ENCODE measurements at regions not wholly inside any gene's neighbourhood (a gene's known extent, or its start where the extent isn't known, plus 50 kb on each side); places are given as distances from the start of the nearest gene placed in this dataset.

DNA sequence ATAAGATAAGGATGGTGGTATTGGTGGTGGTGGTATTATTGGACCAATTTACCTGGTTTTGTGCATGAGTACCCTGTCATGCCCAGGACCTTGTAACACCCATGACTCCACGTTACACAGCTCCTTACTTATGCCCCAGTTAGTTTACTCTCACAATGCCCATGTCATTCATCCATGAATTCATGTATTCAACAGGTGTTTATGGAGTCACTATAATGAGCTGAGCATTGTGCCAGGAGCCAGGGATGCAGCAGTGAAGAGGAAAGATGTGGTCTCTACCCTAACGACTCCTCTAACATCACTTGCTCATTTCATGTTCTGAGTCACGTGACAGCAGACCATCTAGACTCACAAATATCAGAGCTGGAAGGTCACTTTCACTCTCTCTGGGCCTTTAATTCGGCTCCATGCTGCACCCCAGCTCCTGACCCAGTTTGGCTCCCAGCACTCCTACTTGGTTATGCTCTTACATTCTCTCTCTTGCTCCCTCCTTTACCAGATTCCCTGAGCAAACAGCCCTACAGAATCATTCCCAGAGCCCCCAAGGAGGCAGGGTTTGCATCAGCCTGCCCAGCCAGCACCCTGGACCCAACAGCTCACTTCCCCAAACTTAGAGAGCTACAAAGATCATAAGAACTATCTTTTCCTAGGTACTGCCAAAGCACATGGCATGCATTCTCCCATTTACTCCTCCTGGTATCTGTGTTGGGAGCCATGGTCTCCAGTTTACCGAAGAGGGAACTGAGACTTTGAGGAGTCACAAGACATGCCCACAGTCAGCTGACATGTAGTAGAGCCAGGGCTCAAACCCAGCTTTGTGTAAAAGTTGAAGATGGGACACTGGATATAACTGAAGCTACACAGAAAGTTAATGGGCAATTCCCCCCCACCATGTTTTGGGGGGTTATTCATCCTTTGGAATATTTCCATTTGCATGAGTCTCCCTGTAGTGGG lies 449.9 kb downstream of the LRATD1 start:
- Mint-ChIP-seq H3K4me3 (no peak overlapping the region), H3K36me3 (no peaks in the 10 kb centered on the region), H3K27me3 (peaks cover 16% of the 10 kb centered on the region), H3K9me3 (no peaks in the 10 kb centered on the region), H3K27ac (no peak overlapping the region), H3K4me1 (no peaks in the 10 kb centered on the region)
- CTCF ChIA-PET = no interaction called here
- DNase-seq = no peak

DNA sequence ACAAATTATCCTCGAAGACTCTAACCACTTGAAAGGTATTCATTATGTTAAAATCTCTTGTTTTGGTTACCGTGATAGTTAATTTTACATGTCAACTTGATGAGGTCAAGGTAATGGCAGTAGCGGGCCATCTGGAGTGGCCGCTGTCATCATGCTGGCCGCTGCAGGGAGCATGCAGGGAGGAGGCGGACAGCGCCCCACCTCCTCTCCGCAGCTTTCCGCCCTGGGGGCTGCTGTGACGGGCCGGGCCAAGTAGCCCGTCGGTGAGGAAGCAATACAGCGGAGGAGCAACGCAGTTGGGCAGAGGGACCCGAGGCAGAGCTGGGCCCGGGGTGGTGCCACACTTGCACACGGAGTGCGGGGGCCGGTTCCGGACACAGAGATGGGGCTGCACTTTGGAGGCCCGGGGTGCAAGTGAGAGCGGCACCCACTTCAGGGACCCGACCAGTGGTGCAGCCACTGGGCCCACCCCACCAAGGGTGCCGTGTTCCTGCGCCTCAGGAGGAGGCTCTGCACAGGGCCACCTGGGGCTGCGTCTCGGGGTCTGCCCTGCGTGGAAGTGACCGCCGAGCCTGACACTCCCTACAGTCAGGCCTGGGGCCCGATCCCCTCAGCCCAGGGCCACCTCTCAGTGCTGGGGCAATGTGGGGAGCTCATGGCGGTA lies 452.4 kb downstream of the LRATD1 start:
- Mint-ChIP-seq H3K4me3 (no peak overlapping the region), H3K4me1 (no peaks in the 10 kb centered on the region), H3K36me3 (no peaks in the 10 kb centered on the region), H3K9me3 (no peaks in the 10 kb centered on the region), H3K27ac (no peak overlapping the region), H3K27me3 (peaks cover 15% of the 10 kb centered on the region)
- CTCF ChIA-PET = no interaction called here
- no peak for DNase-seq

DNA sequence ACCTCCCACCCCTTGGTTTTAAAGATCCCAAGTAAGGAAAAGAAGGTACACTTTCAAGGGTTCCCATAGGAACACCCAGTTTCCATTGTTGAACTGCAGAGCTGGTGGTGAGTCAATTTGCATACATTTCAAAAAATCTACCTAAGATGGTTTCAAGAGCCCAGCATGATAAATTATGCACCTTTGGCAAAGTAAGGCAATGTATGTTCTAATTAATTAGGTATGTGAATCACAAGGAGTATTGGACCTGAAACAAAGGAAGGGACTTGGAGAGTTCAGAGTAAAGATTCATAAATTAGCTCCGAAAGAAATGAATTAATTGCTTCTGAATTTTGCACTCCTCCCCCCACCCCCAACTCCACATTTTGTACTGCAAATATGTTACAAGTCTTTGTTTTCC lies 459.7 kb downstream of the LRATD1 start:
- H3K27ac Mint-ChIP-seq = no peak overlapping the region
- no peak for DNase-seq
- H3K4me3 Mint-ChIP-seq = no peak overlapping the region
- H3K27me3 Mint-ChIP-seq = no peaks in the 10 kb centered on the region
- peaks cover 6% of the 10 kb centered on the region for H3K4me1 Mint-ChIP-seq
- H3K9me3 Mint-ChIP-seq = no peaks in the 10 kb centered on the region
- CTCF ChIA-PET = no interaction called here
- H3K36me3 Mint-ChIP-seq = no peaks in the 10 kb centered on the region

DNA sequence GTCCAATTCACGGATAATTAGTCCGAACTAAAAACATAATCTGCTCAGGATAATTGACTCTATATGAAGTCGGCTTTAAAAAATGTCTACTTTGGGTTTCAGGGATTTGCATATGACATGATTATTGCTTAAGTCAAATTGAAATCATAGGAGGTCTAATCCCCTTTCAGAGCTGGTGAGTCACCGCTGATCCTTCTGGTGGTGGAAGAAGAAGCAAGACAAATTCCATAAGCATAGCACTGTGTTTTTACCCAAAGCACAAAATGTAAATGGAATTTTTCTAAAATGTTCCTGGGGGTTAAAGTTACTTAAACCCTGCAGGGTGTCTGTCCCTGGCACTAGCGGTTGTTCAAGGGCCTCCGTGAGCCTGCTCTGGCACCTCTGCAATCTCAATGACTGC lies 460.2 kb downstream of the LRATD1 start:
- no peak for DNase-seq
- H3K4me1 Mint-ChIP-seq = peaks cover 6% of the 10 kb centered on the region
- CTCF ChIA-PET = no interaction called here
- no peaks in the 10 kb centered on the region for H3K27me3 Mint-ChIP-seq
- H3K9me3 Mint-ChIP-seq = no peaks in the 10 kb centered on the region
- no peak overlapping the region for H3K27ac Mint-ChIP-seq
- H3K4me3 Mint-ChIP-seq = no peak overlapping the region
- no peaks in the 10 kb centered on the region for H3K36me3 Mint-ChIP-seq

DNA sequence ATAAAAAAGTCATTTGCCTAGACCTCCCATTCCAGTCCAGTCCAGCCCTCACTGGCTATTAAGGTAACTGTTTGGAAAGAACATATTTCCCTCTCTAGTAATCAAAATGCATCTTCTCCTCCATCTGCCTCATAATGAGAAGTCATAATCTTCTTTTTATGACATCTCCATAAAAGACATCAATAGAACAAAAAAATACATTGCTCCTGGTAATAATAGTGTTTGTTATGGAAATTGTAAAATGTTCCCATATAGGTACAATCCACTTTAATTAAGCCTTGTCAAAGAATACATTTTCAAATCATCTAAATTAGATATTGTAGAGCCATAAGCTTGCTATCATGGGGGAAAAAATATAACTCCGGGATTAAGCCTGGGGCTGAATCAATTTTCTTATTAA lies 461.6 kb downstream of the LRATD1 start:
- H3K9me3 Mint-ChIP-seq = no peaks in the 10 kb centered on the region
- no peaks in the 10 kb centered on the region for H3K27me3 Mint-ChIP-seq
- H3K27ac Mint-ChIP-seq = no peak overlapping the region
- no peaks in the 10 kb centered on the region for H3K36me3 Mint-ChIP-seq
- no peak overlapping the region for H3K4me3 Mint-ChIP-seq
- CTCF ChIA-PET = no interaction called here
- DNase-seq = no peak
- peaks cover 6% of the 10 kb centered on the region for H3K4me1 Mint-ChIP-seq

DNA sequence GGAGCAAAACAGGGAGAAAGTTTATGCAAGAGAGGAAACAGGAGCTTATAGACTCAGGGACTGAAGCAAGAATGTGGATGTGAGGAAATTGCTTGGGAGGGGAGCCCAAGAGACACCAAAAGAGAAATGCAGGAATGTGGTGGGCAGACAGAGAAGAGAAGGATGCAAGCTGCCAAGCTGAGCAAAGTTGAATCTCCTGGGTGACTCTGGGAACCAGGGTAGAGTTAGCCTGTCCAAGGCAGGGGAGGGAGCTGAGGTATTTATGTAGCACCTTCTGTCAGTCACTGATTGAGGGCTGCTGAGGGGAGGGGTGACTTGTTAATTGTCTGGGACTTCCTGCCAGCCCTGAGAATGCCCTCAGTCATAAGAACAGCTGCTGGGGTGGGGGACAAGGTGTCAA lies 464.3 kb downstream of the NBAS start:
- Mint-ChIP-seq H3K27ac (no peak overlapping the region), H3K27me3 (no peaks in the 10 kb centered on the region), H3K9me3 (no peaks in the 10 kb centered on the region), H3K4me1 (peaks cover 6% of the 10 kb centered on the region), H3K4me3 (no peak overlapping the region), H3K36me3 (no peaks in the 10 kb centered on the region)
- CTCF ChIA-PET = interaction anchor here (0.6 to 1.1 kb wide), 3 partner anchors 11 to 480 kb away, joined by 3 to 4 read pairs (median 3); no protein-coding TSS in a partner anchor
- no peak for DNase-seq

DNA sequence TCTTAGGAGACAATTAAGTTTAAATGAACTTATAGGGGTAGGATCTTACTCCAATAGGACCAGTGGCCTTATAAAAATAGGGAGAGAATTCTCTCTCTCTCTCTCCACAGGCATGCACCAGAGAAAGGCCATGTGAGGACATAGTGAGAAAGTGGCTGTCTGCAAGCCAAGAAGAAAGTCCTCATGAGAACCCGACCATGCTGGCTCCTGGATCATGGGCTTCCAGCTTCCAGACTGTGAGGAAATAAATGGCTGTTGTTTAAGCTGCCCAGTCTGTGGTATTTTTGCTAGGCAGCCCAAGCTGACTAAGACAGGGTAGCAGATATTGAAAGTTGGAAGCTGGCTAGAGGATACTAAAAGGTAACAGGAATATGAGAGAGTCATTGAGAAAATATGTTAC lies 454.0 kb downstream of the NBAS start:
- Mint-ChIP-seq H3K4me1 (no peaks in the 10 kb centered on the region), H3K36me3 (peaks cover 2% of the 10 kb centered on the region), H3K27ac (no peak overlapping the region), H3K4me3 (no peak overlapping the region), H3K9me3 (peaks cover 8% of the 10 kb centered on the region), H3K27me3 (no peaks in the 10 kb centered on the region)
- DNase-seq = no peak
- CTCF ChIA-PET = no interaction called here

DNA sequence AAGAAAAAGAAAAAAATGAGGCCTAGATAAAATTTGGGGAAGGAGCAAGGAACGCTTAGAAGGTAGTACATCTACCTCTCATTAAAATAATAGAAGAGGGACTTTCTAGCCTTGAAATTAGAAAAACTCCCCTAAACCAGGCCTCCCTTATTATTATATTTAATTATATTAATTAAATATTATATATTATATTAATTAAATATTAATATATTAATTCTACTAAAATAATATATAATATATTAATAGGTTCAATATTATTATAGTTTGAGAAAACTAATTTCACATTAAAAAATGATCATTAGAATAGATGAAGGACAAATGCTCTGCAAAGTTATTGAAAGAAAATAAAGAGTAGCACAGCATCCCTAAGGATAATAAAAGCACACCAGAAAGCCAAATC lies 449.4 kb downstream of the NBAS start:
- Mint-ChIP-seq H3K27ac (no peak overlapping the region), H3K27me3 (no peaks in the 10 kb centered on the region), H3K4me1 (no peaks in the 10 kb centered on the region), H3K9me3 (peaks cover 17% of the 10 kb centered on the region), H3K4me3 (no peak overlapping the region), H3K36me3 (peaks cover 2% of the 10 kb centered on the region)
- CTCF ChIA-PET = no interaction called here
- DNase-seq = no peak

DNA sequence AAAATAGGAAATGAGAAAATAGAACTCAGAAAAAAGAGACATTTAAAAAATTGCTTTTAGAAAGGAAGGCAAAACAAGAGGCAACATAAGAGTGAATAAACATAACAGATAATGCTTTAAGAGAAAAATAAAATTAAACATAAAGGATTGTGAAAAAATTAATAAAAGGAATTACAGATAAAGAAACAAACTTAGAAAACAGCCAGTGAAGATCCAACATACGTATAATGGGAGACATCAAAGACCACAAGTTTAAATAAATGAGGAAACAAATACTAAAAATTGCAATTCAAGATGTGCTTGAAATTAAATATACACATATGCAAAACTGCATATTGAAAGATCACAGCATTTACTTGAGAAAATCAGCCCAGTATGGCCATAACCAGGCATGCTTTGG lies 448.9 kb downstream of the NBAS start:
- Mint-ChIP-seq H3K9me3 (peaks cover 17% of the 10 kb centered on the region), H3K36me3 (peaks cover 2% of the 10 kb centered on the region), H3K4me1 (no peaks in the 10 kb centered on the region), H3K4me3 (no peak overlapping the region), H3K27me3 (peaks cover under 1% of the 10 kb centered on the region), H3K27ac (no peak overlapping the region)
- no peak for DNase-seq
- CTCF ChIA-PET = no interaction called here

DNA sequence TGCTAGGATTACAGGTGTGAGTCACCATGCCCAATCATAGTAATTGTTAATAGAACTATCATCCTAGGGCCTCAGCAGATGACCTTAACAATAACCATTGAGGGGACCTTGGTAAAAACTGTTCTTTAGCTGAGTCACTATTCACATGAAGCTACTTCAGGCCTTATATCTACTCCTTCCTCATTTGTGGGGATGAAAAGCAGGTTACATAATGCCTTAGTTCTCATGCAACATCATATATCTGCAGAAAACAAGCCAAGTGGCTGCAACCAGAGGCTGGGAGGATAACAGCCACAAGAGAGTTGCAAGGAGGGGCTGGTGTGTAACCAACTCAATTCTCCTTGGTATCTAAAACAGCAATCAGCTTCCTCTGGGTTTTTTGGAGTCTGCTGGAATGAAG lies 445.4 kb downstream of the NBAS start:
- H3K4me3 Mint-ChIP-seq = no peak overlapping the region
- peaks cover 2% of the 10 kb centered on the region for H3K36me3 Mint-ChIP-seq
- CTCF ChIA-PET = no interaction called here
- H3K27ac Mint-ChIP-seq = no peak overlapping the region
- no peak for DNase-seq
- no peaks in the 10 kb centered on the region for H3K4me1 Mint-ChIP-seq
- H3K27me3 Mint-ChIP-seq = peaks cover 11% of the 10 kb centered on the region
- peaks cover 17% of the 10 kb centered on the region for H3K9me3 Mint-ChIP-seq

DNA sequence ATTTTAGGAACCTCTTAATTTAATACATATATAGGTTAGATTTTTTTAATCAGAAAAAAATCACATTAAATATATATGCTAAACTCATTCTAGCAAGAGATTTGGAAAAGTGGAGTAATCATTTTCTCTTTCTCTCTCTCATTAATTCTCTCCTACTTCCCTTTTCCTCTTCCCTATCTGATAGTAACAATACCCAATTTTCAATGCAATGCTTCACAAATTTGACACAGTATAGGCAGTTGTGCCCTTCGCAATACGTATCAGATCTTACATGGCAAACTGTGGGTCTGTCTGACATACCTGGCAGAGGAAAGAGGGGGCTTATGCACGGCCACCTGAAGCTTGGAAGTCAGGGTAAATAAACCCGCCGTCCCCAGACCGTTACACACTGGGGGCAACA lies 444.3 kb downstream of the NBAS start:
- H3K27me3 Mint-ChIP-seq = peaks cover 15% of the 10 kb centered on the region
- no peak for DNase-seq
- no peaks in the 10 kb centered on the region for H3K4me1 Mint-ChIP-seq
- no peak overlapping the region for H3K4me3 Mint-ChIP-seq
- H3K9me3 Mint-ChIP-seq = peaks cover 11% of the 10 kb centered on the region
- CTCF ChIA-PET = no interaction called here
- H3K27ac Mint-ChIP-seq = no peak overlapping the region
- peaks cover 2% of the 10 kb centered on the region for H3K36me3 Mint-ChIP-seq

Data from activated naive CD4-positive, alpha-beta T cell treated with anti-CD3 and anti-CD28 coated beads, Interleukin-2, amount 10 ng/mL, durations not matched to agents 7 days and 5 days (primary cell).